K562 (cell line): ENCODE measurements at regions not wholly inside any gene's neighbourhood (a gene's known extent, or its start where the extent isn't known, plus 50 kb on each side); places are given as distances from the start of the nearest gene placed in this dataset.

Experiments
- ATAC-seq: fragments of 200-7000 bp; cut with Tn5 transposase; 3 replicates; pipeline ENCODE4 v1.9.1; 2020; ENCODE audit warnings: moderate library complexity
- BruUV-seq: library from RNA; stranded (reverse); fragments of 400-500 nt; replicated peaks from 2 replicates; lab custom pipeline; 2021; lab: Mats Ljungman, UMichigan
- CTCF ChIA-PET: fragments of 300-600 bp; formaldehyde crosslinking; extraction: SDS; loops from one replicate; lab custom pipeline; 2021; ENCODE audit warnings: low intra/inter-chr PET ratio; lab: Yijun Ruan, JAX
- POLR2A ChIA-PET: fragments of 300-600, 350-650 bp; sonication (Branson Sonifier 250); formaldehyde crosslinking; extraction: SDS; loops from one replicate; lab custom pipeline; 2021; ENCODE audit warnings: antibody characterized with exemption, inconsistent platforms; lab: Yijun Ruan, JAX
- DNase-seq, 4 experiments: peaks; one replicate each; pipeline versions ENCODE4 v3.0.0 to v3.0.0-alpha.2; 2011 to 2018; ENCODE audit warnings: low spot score in 3 of 4, mixed read lengths in 3 of 4; ENCODE audit errors: extremely low read depth in 1 of 4
- FAIRE-seq: peaks from 2 replicates; lab custom pipeline; 2011; peaks lifted over from hg19 to GRCh38; lab: Jason Lieb, UNC
- H2AFZ ChIP-seq: 2 replicates; pipeline ENCODE4 v1.6.0; 2011; ENCODE audit warnings: low read depth, low read length, control low read depth, inconsistent platforms
- H3K27ac ChIP-seq: fragments of 200-600 bp; 3 replicates; pipeline ENCODE4 v1.8.0; 2011; ENCODE audit warnings: low read depth, mild to moderate bottlenecking, control low read depth, inconsistent platforms, low read length, moderate library complexity, mixed read lengths; ENCODE audit errors: extremely low read depth
- H3K27me3 ChIP-seq, 2 experiments: fragments of 300-600 bp in 1 of 2; 2 replicates in 1 of 2; 3 replicates in 1 of 2; pipeline versions ENCODE4 v1.6.0 to v1.8.0; 2011; ENCODE audit warnings: inconsistent platforms in 2 of 2, low read length in 2 of 2, mild to moderate bottlenecking in 1 of 2, mixed read lengths in 1 of 2, moderate library complexity in 1 of 2; ENCODE audit not compliant: control insufficient read depth in 2 of 2, insufficient read depth in 2 of 2
- H3K36me3 ChIP-seq: fragments of 300-600 bp; 3 replicates; pipeline ENCODE4 v1.8.0; 2011; ENCODE audit warnings: mild to moderate bottlenecking, low read length, inconsistent platforms; ENCODE audit not compliant: control insufficient read depth, insufficient read depth
- H3K4me1 ChIP-seq, 2 experiments: fragments of 200-600 bp in 1 of 2; replicated peaks in 1 of 2; 2 replicates in 1 of 2; 3 replicates in 1 of 2; pipeline versions ENCODE4 v1.5.1 to v1.8.0; 2011; ENCODE audit warnings: inconsistent platforms in 2 of 2, low read length in 2 of 2, mild to moderate bottlenecking in 1 of 2, mixed read lengths in 1 of 2, moderate library complexity in 1 of 2; ENCODE audit not compliant: control insufficient read depth in 2 of 2, insufficient read depth in 2 of 2
- H3K4me2 ChIP-seq: 2 replicates; pipeline ENCODE4 v1.6.1; 2011; ENCODE audit warnings: low read length, control low read depth, inconsistent platforms, mixed read lengths; ENCODE audit not compliant: insufficient read depth
- H3K4me3 ChIP-seq: fragments of 200-600 bp; sonication (generic), shearing (Covaris generic); 2 replicates; pipeline ENCODE4 v1.5.1; 2016; ENCODE audit warnings: control low read depth, inconsistent platforms
- H3K79me2 ChIP-seq: fragments of 200-600 bp; 3 replicates; pipeline ENCODE4 v1.8.0; 2011; ENCODE audit warnings: low read length, inconsistent platforms; ENCODE audit not compliant: control insufficient read depth, insufficient read depth
- H3K9ac ChIP-seq, 2 experiments: 2 replicates each; pipeline versions ENCODE4 v1.6.0 to v1.6.1; 2011; ENCODE audit warnings: low read depth in 2 of 2, low read length in 2 of 2, control low read depth in 1 of 2, inconsistent platforms in 1 of 2, mild to moderate bottlenecking in 1 of 2, mixed read lengths in 1 of 2; ENCODE audit not compliant: insufficient read depth in 1 of 2
- H3K9me1 ChIP-seq: one replicate; pipeline ENCODE4 v1.6.0; 2011; ENCODE audit warnings: inconsistent platforms, mild to moderate bottlenecking, low read length, moderate library complexity; ENCODE audit not compliant: control insufficient read depth, insufficient read depth
- H3K9me3 ChIP-seq: replicated peaks from 2 replicates; pipeline ENCODE4 v1.5.1; 2011; ENCODE audit warnings: low read depth, low read length, inconsistent platforms; ENCODE audit not compliant: control insufficient read depth, insufficient read depth
- H4K20me1 ChIP-seq: replicated peaks from 2 replicates; pipeline ENCODE4 v1.6.1; 2011; ENCODE audit warnings: low read length, inconsistent platforms, mixed read lengths; ENCODE audit not compliant: control insufficient read depth, insufficient read depth
- FOXK1 ChIP-seq: sonication (generic); formaldehyde crosslinking; IDR thresholded peaks from 2 replicates; pipeline ENCODE4 v1.8.0; 2022; ENCODE audit warnings: missing genetic modification reagents, mild to moderate bottlenecking, borderline replicate concordance
- KLF16 ChIP-seq: IDR thresholded peaks from 2 replicates; pipeline ENCODE4 v1.6.1; 2016; ENCODE audit warnings: antibody characterized with exemption
- MAZ ChIP-seq, 2 experiments: fragments of 450-650 bp in 1 of 2; sonication (generic) in 1 of 2; formaldehyde crosslinking; IDR thresholded peaks in 1 of 2; conservative IDR thresholded peaks in 1 of 2; 2 replicates each; pipeline versions ENCODE4 v1.4.0 to v1.5.0; 2020; ENCODE audit warnings: mild to moderate bottlenecking in 1 of 2, missing genetic modification reagents in 1 of 2
- ZHX1 ChIP-seq: fragments of 150-350 bp; conservative IDR thresholded peaks from 2 replicates; pipeline ENCODE4 v1.6.1; 2014; ENCODE audit warnings: low read length
- ZNF277 ChIP-seq: fragments of 250-450 bp; sonication (Bioruptor Pico); IDR thresholded peaks from 2 replicates; pipeline ENCODE4 v1.8.0; 2022; ENCODE audit warnings: inconsistent platforms, mild to moderate bottlenecking, moderate library complexity, borderline replicate concordance
- ZNF347 ChIP-seq: fragments of 450-650 bp; formaldehyde crosslinking; IDR thresholded peaks from 2 replicates; pipeline ENCODE4 v1.4.0; 2020; ENCODE audit warnings: low read depth, mild to moderate bottlenecking, moderate library complexity
- ZNF41 ChIP-seq: fragments of 250-450 bp; sonication (Bioruptor Pico); conservative IDR thresholded peaks from 2 replicates; pipeline ENCODE4 v1.4.0; 2020; ENCODE audit warnings: mild to moderate bottlenecking
- WGBS: fragments of 100-300 bp; shearing (Covaris generic); methylation state at CpG from one replicate; pipeline ENCODE4 v1.1.6; 2016; ENCODE audit warnings: low coverage, mixed read lengths; ENCODE audit not compliant: insufficient coverage; ENCODE audit errors: missing lambda C conversion rate; 5-methylcytosine and 5-hydroxymethylcytosine counted together
- in situ Hi-C: fragments of 300-500 bp; cut with MboI; formaldehyde crosslinking; loops from 4 replicates; pipeline ENCODE4 v1.15.0; 2018; ENCODE audit warnings: inconsistent platforms, mixed read lengths
- intact Hi-C: fragments of 100-400 bp; cut with micrococcal nuclease; formaldehyde crosslinking; loops from 2 replicates; pipeline ENCODE4 v1.14.2; 2022
- TF ChIP-seq, protein P1 (sequence below): fragments of 250-450 bp; sonication (Bioruptor Pico); IDR thresholded peaks from 2 replicates; pipeline ENCODE4 v1.8.0; 2022; ENCODE audit warnings: inconsistent platforms

DNA sequence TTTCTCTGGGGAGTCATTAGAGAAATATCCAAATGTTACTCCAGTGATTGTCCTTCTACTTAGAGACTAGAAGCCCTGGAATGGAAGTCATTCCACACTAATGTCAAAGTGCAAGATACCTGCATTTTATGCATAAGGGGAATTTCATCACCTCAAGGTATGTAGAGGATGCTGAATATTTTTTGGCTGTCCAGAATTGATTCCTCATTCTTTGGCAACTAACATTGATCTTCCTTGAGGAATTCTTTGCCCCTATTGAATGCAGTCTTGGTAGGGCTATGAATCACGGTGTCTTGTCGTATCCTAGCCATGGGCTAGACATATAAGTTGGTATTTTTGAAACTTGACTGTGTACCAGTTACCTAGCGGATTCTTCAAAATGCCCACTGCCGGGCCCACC is 271.1 kb downstream of the CNTN3 start:
- Histone ChIP-seq H3K4me3 (no peak overlapping the region), H3K9ac (no peak overlapping the region), H2AFZ (no peak overlapping the region), H3K27me3 (no peaks in the 10 kb centered on the region), H3K4me2 (no peak overlapping the region), H3K79me2 (no peaks in the 10 kb centered on the region), H3K36me3 (no peaks in the 10 kb centered on the region), H4K20me1 (no peaks in the 10 kb centered on the region), H3K9me1 (no peaks in the 10 kb centered on the region), H3K4me1 (no peaks in the 10 kb centered on the region), H3K9me3 (no peaks in the 10 kb centered on the region), H3K27ac (no peak overlapping the region)
- WGBS = 0% methylated on average over 3 of the region's 4 CpGs
- intact Hi-C loops (no loop called here), in situ Hi-C loops (no loop called here)
- BruUV-seq = no TSS peak
- ChIA-PET POLR2A (no interaction called here), CTCF (no interaction called here)
- no peak for DNase-seq
- FAIRE-seq = no peak
- no peak for ATAC-seq
- TF ChIP-seq ZNF277 (CRISPR knock-in tag) (no peak), MAZ (CRISPR knock-in tag; conservative IDR thresholded peaks at IDR 0.05 in 1 of 2, IDR thresholded peaks at IDR 0.05 in 1 of 2) (no peak), ZNF41 (CRISPR knock-in tag) (no peak), KLF16 (no peak), FOXK1 (CRISPR knock-in tag) (no peak), ZHX1 (no peak), ZNF347 (CRISPR knock-in tag) (no peak)
- TF ChIP-seq, protein P1, sequence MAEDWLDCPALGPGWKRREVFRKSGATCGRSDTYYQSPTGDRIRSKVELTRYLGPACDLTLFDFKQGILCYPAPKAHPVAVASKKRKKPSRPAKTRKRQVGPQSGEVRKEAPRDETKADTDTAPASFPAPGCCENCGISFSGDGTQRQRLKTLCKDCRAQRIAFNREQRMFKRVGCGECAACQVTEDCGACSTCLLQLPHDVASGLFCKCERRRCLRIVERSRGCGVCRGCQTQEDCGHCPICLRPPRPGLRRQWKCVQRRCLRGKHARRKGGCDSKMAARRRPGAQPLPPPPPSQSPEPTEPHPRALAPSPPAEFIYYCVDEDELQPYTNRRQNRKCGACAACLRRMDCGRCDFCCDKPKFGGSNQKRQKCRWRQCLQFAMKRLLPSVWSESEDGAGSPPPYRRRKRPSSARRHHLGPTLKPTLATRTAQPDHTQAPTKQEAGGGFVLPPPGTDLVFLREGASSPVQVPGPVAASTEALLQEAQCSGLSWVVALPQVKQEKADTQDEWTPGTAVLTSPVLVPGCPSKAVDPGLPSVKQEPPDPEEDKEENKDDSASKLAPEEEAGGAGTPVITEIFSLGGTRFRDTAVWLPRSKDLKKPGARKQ (CRISPR knock-in tag) = no peak
